ENCODE measurements at regions not wholly inside any gene's neighbourhood (a gene's known extent, or its start where the extent isn't known, plus 50 kb on each side); places are given as distances from the start of the nearest gene placed in this dataset.

- Histone ChIP-seq H3F3A (ENCODE audit: insufficient read depth, low read length, poor library complexity, severe bottlenecking) (no peaks in the 10 kb centered on the region), H3K27ac (ENCODE audit: low read length) (no peak overlapping the region), H3K4me2 (ENCODE audit: low read length) (no peak overlapping the region), H3K9ac (ENCODE audit: low read length) (no peak overlapping the region), H3K9me2 (ENCODE audit: insufficient read depth, low read length) (no peaks in the 10 kb centered on the region), H3K79me2 (replicated peaks; ENCODE audit: insufficient read depth, low read length) (no peaks in the 10 kb centered on the region), H3K9me3 (ENCODE audit: low read length) (no peaks in the 10 kb centered on the region), H3K27me3 (ENCODE audit: insufficient read depth, low read depth, low read length) (no peaks in the 10 kb centered on the region), H2AFZ (ENCODE audit: low read depth, low read length) (no peak overlapping the region), H4K20me1 (ENCODE audit: insufficient read depth) (no peaks in the 10 kb centered on the region), H3K36me3 (ENCODE audit: insufficient read depth, low read length) (no peaks in the 10 kb centered on the region), H3K4me3 (ENCODE audit: low read length) (no peak overlapping the region)
- TF ChIP-seq TAF1 (IDR thresholded peaks at IDR 0.05; ENCODE audit: low read depth) (no peak), POLR2AphosphoS5 (IDR thresholded peaks at IDR 0.05) (no peak), MXI1 (conservative IDR thresholded peaks at IDR 0.05; ENCODE audit: poor library complexity, severe bottlenecking) (no peak)
Observed at GRCh38 chr5:165185716-165186115, 1680.3 kb downstream of the MAT2B start.

GRCh38 chr5:165187815-165188214 lies 1682.4 kb downstream of the MAT2B start:
- TF ChIP-seq MXI1 (conservative IDR thresholded peaks at IDR 0.05; ENCODE audit: poor library complexity, severe bottlenecking) = no peak

GRCh38 chr5:165188556-165189175 lies 1683.2 kb downstream of the MAT2B start:
- H3K4me2 ChIP-seq (ENCODE audit: low read length) = no peak overlapping the region
- no peaks in the 10 kb centered on the region for H3F3A ChIP-seq (ENCODE audit: insufficient read depth, low read length, poor library complexity, severe bottlenecking)
- no peak overlapping the region for H3K9ac ChIP-seq (ENCODE audit: low read length)
- H3K36me3 ChIP-seq (ENCODE audit: insufficient read depth, low read length) = no peaks in the 10 kb centered on the region
- TF ChIP-seq CTCF (IDR thresholded peaks at IDR 0.05; ENCODE audit: poor library complexity, severe bottlenecking) (no peak), SMC3 (conservative IDR thresholded peaks at IDR 0.05; ENCODE audit: poor library complexity) (no peak), REST (IDR thresholded peaks at IDR 0.05; ENCODE audit: borderline replicate concordance) (no peak), RAD21 (conservative IDR thresholded peaks at IDR 0.05) (no peak), EZH2 (IDR thresholded peaks at IDR 0.05; ENCODE audit: borderline replicate concordance, insufficient read depth, low read length, poor library complexity, severe bottlenecking) (no peak), TAF1 (IDR thresholded peaks at IDR 0.05; ENCODE audit: low read depth) (no peak), MXI1 (conservative IDR thresholded peaks at IDR 0.05; ENCODE audit: poor library complexity, severe bottlenecking) (no peak), EP300 (conservative IDR thresholded peaks at IDR 0.05; ENCODE audit: poor library complexity, severe bottlenecking) (no peak), POLR2AphosphoS5 (IDR thresholded peaks at IDR 0.05) (no peak)
- H3K79me2 ChIP-seq (replicated peaks; ENCODE audit: insufficient read depth, low read length) = no peaks in the 10 kb centered on the region
- no peak overlapping the region for H2AFZ ChIP-seq (ENCODE audit: low read depth, low read length)
- H3K9me3 ChIP-seq (ENCODE audit: low read length) = no peaks in the 10 kb centered on the region
- H3K27me3 ChIP-seq (ENCODE audit: insufficient read depth, low read depth, low read length) = no peaks in the 10 kb centered on the region
- no peaks in the 10 kb centered on the region for H4K20me1 ChIP-seq (ENCODE audit: insufficient read depth)
- H3K27ac ChIP-seq (ENCODE audit: low read length) = no peak overlapping the region
- no peaks in the 10 kb centered on the region for H3K9me2 ChIP-seq (ENCODE audit: insufficient read depth, low read length)
- H3K4me3 ChIP-seq (ENCODE audit: low read length) = no peak overlapping the region

More at GRCh38 chr5:165187815-165188214, 1682.4 kb downstream of the MAT2B start:
- Histone ChIP-seq H3K9ac (ENCODE audit: low read length) (no peak overlapping the region), H2AFZ (ENCODE audit: low read depth, low read length) (no peak overlapping the region), H3K9me2 (ENCODE audit: insufficient read depth, low read length) (no peaks in the 10 kb centered on the region), H3K36me3 (ENCODE audit: insufficient read depth, low read length) (no peaks in the 10 kb centered on the region), H3K4me3 (ENCODE audit: low read length) (no peak overlapping the region), H4K20me1 (ENCODE audit: insufficient read depth) (no peaks in the 10 kb centered on the region), H3F3A (ENCODE audit: insufficient read depth, low read length, poor library complexity, severe bottlenecking) (no peaks in the 10 kb centered on the region), H3K27ac (ENCODE audit: low read length) (no peak overlapping the region), H3K4me2 (ENCODE audit: low read length) (no peak overlapping the region), H3K79me2 (replicated peaks; ENCODE audit: insufficient read depth, low read length) (no peaks in the 10 kb centered on the region), H3K9me3 (ENCODE audit: low read length) (no peaks in the 10 kb centered on the region), H3K27me3 (ENCODE audit: insufficient read depth, low read depth, low read length) (no peaks in the 10 kb centered on the region)
